ENCODE measurements at regions not wholly inside any gene's neighbourhood (a gene's known extent, or its start where the extent isn't known, plus 50 kb on each side); places are given as distances from the start of the nearest gene placed in this dataset.

- TF ChIP-seq, protein P1, sequence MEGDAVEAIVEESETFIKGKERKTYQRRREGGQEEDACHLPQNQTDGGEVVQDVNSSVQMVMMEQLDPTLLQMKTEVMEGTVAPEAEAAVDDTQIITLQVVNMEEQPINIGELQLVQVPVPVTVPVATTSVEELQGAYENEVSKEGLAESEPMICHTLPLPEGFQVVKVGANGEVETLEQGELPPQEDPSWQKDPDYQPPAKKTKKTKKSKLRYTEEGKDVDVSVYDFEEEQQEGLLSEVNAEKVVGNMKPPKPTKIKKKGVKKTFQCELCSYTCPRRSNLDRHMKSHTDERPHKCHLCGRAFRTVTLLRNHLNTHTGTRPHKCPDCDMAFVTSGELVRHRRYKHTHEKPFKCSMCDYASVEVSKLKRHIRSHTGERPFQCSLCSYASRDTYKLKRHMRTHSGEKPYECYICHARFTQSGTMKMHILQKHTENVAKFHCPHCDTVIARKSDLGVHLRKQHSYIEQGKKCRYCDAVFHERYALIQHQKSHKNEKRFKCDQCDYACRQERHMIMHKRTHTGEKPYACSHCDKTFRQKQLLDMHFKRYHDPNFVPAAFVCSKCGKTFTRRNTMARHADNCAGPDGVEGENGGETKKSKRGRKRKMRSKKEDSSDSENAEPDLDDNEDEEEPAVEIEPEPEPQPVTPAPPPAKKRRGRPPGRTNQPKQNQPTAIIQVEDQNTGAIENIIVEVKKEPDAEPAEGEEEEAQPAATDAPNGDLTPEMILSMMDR (conservative IDR thresholded peaks at IDR 0.05; ENCODE audit: low read depth in 2 of 2): no peak
- TF ChIP-seq REST (IDR thresholded peaks at IDR 0.05; ENCODE audit: unreplicated experiment) (no peak), POLR2AphosphoS5 (IDR thresholded peaks at IDR 0.05; ENCODE audit: low read depth) (no peak), EZH2phosphoT487 (IDR thresholded peaks at IDR 0.05; ENCODE audit: unreplicated experiment) (no peak), EZH2 (IDR thresholded peaks at IDR 0.05; ENCODE audit: low read depth, unreplicated experiment) (no peak), NANOG (IDR thresholded peaks at IDR 0.05; ENCODE audit: borderline replicate concordance) (no peak), CREB1 (CRISPR knock-in tag; IDR thresholded peaks at IDR 0.05; ENCODE audit: low read depth) (no peak), JUNB (IDR thresholded peaks at IDR 0.05; ENCODE audit: unreplicated experiment) (no peak), ZNF114 (CRISPR knock-in tag; IDR thresholded peaks at IDR 0.05) (no peak), ZNF331 (CRISPR knock-in tag; IDR thresholded peaks at IDR 0.05; ENCODE audit: low read depth) (no peak)
- TF ChIP-seq, protein P2, sequence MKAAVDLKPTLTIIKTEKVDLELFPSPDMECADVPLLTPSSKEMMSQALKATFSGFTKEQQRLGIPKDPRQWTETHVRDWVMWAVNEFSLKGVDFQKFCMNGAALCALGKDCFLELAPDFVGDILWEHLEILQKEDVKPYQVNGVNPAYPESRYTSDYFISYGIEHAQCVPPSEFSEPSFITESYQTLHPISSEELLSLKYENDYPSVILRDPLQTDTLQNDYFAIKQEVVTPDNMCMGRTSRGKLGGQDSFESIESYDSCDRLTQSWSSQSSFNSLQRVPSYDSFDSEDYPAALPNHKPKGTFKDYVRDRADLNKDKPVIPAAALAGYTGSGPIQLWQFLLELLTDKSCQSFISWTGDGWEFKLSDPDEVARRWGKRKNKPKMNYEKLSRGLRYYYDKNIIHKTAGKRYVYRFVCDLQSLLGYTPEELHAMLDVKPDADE (IDR thresholded peaks at IDR 0.05): no peak
Measured at GRCh38 chr6:106829451-106829850, 145.1 kb downstream of the CD24 start.

Measured in GM23338 (cell line).